ENCODE measurements at regions not wholly inside any gene's neighbourhood (a gene's known extent, or its start where the extent isn't known, plus 50 kb on each side); places are given as distances from the start of the nearest gene placed in this dataset.

GRCh38 chr1:214966346-214966745 lies 116.2 kb upstream of the KCNK2 start:
- TF ChIP-seq GATA2 (IDR thresholded peaks at IDR 0.05; ENCODE audit: low read depth, low read length) (no peak), GATA3 (IDR thresholded peaks at IDR 0.05; ENCODE audit: low read depth, low read length) (no peak)
